IPS-18a (cell line): ENCODE measurements at regions not wholly inside any gene's neighbourhood (a gene's known extent, or its start where the extent isn't known, plus 50 kb on each side); places are given as distances from the start of the nearest gene placed in this dataset.

ENCODE experiments used
- H3K27ac ChIP-seq: one replicate; pipeline ENCODE4 v1.5.1; 2013; ENCODE audit warnings: low read length
- H3K27me3 ChIP-seq: one replicate; pipeline ENCODE4 v1.6.1; 2013; ENCODE audit warnings: mild to moderate bottlenecking, low read length; ENCODE audit not compliant: control insufficient read depth, insufficient read depth
- H3K36me3 ChIP-seq: one replicate; pipeline ENCODE4 v1.6.1; 2013; ENCODE audit warnings: low read depth, low read length; ENCODE audit not compliant: control insufficient read depth
- H3K4me1 ChIP-seq: one replicate; pipeline ENCODE4 v1.6.1; 2013; ENCODE audit warnings: low read depth, low read length; ENCODE audit not compliant: control insufficient read depth
- H3K4me3 ChIP-seq: one replicate; pipeline ENCODE4 v1.5.1; 2013; ENCODE audit warnings: low read length
- H3K9ac ChIP-seq: one replicate; pipeline ENCODE4 v1.6.1; 2013; ENCODE audit warnings: mild to moderate bottlenecking, low read length, moderate library complexity
- H3K9me3 ChIP-seq: one replicate; pipeline ENCODE4 v1.6.1; 2013; ENCODE audit warnings: low read depth, low read length; ENCODE audit not compliant: control insufficient read depth

- no peaks in the 10 kb centered on the region for H3K36me3 ChIP-seq
Measured at GRCh38 chr7:130881799-130882141, 147.8 kb upstream of the KLF14 start.

GRCh38 chr7:130882396-130882795 is 148.4 kb upstream of the KLF14 start:
- Histone ChIP-seq H3K9ac (no peak overlapping the region), H3K27me3 (no peaks in the 10 kb centered on the region), H3K9me3 (no peaks in the 10 kb centered on the region), H3K36me3 (no peaks in the 10 kb centered on the region), H3K4me3 (no peak overlapping the region), H3K4me1 (peaks cover 19% of the 10 kb centered on the region), H3K27ac (no peak overlapping the region)

More at GRCh38 chr7:130881799-130882141, 147.8 kb upstream of the KLF14 start:
- Histone ChIP-seq H3K27ac (no peak overlapping the region), H3K9ac (no peak overlapping the region), H3K9me3 (no peaks in the 10 kb centered on the region), H3K27me3 (no peaks in the 10 kb centered on the region), H3K4me1 (peaks cover 19% of the 10 kb centered on the region), H3K4me3 (no peak overlapping the region)

- Histone ChIP-seq H3K4me1 (peaks cover 13% of the 10 kb centered on the region), H3K9me3 (no peaks in the 10 kb centered on the region), H3K4me3 (no peak overlapping the region), H3K9ac (no peak overlapping the region), H3K27me3 (no peaks in the 10 kb centered on the region), H3K27ac (no peak overlapping the region), H3K36me3 (no peaks in the 10 kb centered on the region)
Measured at GRCh38 chr7:130883928-130884327, 149.9 kb upstream of the KLF14 start.

- Histone ChIP-seq H3K4me3 (no peak overlapping the region), H3K9ac (no peak overlapping the region), H3K27ac (no peak overlapping the region), H3K27me3 (no peaks in the 10 kb centered on the region), H3K36me3 (no peaks in the 10 kb centered on the region), H3K9me3 (no peaks in the 10 kb centered on the region), H3K4me1 (peaks cover 11% of the 10 kb centered on the region)
Measured at GRCh38 chr7:130884437-130885417, 150.7 kb upstream of the KLF14 start.

GRCh38 chr7:130886438-130887135 is 152.6 kb upstream of the KLF14 start:
- Histone ChIP-seq H3K9me3 (no peaks in the 10 kb centered on the region), H3K27ac (no peak overlapping the region), H3K9ac (no peak overlapping the region), H3K36me3 (no peaks in the 10 kb centered on the region), H3K4me1 (peaks cover 11% of the 10 kb centered on the region), H3K4me3 (no peak overlapping the region), H3K27me3 (no peaks in the 10 kb centered on the region)

GRCh38 chr7:130887182-130887956 is 153.4 kb upstream of the KLF14 start:
- Histone ChIP-seq H3K27me3 (no peaks in the 10 kb centered on the region), H3K9me3 (no peaks in the 10 kb centered on the region), H3K27ac (no peak overlapping the region), H3K4me1 (peaks cover 11% of the 10 kb centered on the region), H3K9ac (no peak overlapping the region), H3K4me3 (no peak overlapping the region), H3K36me3 (no peaks in the 10 kb centered on the region)

GRCh38 chr7:130887957-130888371 is 154.0 kb upstream of the KLF14 start:
- H3K27me3 ChIP-seq: no peaks in the 10 kb centered on the region
- no peaks in the 10 kb centered on the region for H3K36me3 ChIP-seq
- H3K27ac ChIP-seq: no peak overlapping the region
- H3K9ac ChIP-seq: no peak overlapping the region
- peaks cover 11% of the 10 kb centered on the region for H3K4me1 ChIP-seq
- no peak overlapping the region for H3K4me3 ChIP-seq
- H3K9me3 ChIP-seq: no peaks in the 10 kb centered on the region

GRCh38 chr7:130888468-130888867 is 154.5 kb upstream of the KLF14 start:
- H3K4me1 ChIP-seq: peaks cover 11% of the 10 kb centered on the region
- no peak overlapping the region for H3K27ac ChIP-seq
- H3K4me3 ChIP-seq: no peak overlapping the region
- no peaks in the 10 kb centered on the region for H3K36me3 ChIP-seq
- H3K9ac ChIP-seq: no peak overlapping the region
- H3K9me3 ChIP-seq: no peaks in the 10 kb centered on the region
- no peaks in the 10 kb centered on the region for H3K27me3 ChIP-seq

GRCh38 chr7:130890176-130891020 is 156.4 kb upstream of the KLF14 start:
- peaks cover 8% of the 10 kb centered on the region for H3K4me1 ChIP-seq
- H3K9ac ChIP-seq: no peak overlapping the region
- H3K4me3 ChIP-seq: no peak overlapping the region
- H3K36me3 ChIP-seq: no peaks in the 10 kb centered on the region
- H3K27me3 ChIP-seq: no peaks in the 10 kb centered on the region
- no peaks in the 10 kb centered on the region for H3K9me3 ChIP-seq
- no peak overlapping the region for H3K27ac ChIP-seq

- Histone ChIP-seq H3K27ac (no peak overlapping the region), H3K9ac (no peak overlapping the region), H3K27me3 (no peaks in the 10 kb centered on the region), H3K4me3 (no peak overlapping the region), H3K9me3 (no peaks in the 10 kb centered on the region), H3K36me3 (no peaks in the 10 kb centered on the region), H3K4me1 (peaks cover 8% of the 10 kb centered on the region)
Measured at GRCh38 chr7:130891254-130892094, 157.5 kb upstream of the KLF14 start.
